ENCODE measurements at regions not wholly inside any gene's neighbourhood (a gene's known extent, or its start where the extent isn't known, plus 50 kb on each side); places are given as distances from the start of the nearest gene placed in this dataset.

GRCh38 chr7:156046031-156046560 is 233.8 kb upstream of the SHH start:
- no peak for DNase-seq (ENCODE audit: low read depth, low spot score)
- no peak overlapping the region for H3K4me3 ChIP-seq (ENCODE audit: low read depth, low read length)
- TF ChIP-seq, protein P1, sequence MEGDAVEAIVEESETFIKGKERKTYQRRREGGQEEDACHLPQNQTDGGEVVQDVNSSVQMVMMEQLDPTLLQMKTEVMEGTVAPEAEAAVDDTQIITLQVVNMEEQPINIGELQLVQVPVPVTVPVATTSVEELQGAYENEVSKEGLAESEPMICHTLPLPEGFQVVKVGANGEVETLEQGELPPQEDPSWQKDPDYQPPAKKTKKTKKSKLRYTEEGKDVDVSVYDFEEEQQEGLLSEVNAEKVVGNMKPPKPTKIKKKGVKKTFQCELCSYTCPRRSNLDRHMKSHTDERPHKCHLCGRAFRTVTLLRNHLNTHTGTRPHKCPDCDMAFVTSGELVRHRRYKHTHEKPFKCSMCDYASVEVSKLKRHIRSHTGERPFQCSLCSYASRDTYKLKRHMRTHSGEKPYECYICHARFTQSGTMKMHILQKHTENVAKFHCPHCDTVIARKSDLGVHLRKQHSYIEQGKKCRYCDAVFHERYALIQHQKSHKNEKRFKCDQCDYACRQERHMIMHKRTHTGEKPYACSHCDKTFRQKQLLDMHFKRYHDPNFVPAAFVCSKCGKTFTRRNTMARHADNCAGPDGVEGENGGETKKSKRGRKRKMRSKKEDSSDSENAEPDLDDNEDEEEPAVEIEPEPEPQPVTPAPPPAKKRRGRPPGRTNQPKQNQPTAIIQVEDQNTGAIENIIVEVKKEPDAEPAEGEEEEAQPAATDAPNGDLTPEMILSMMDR (IDR thresholded peaks at IDR 0.05; ENCODE audit: low read depth, low read length) = no peak
- in situ Hi-C loops (cut with HindIII; ENCODE audit: low sequenced_read_pairs) = no loop called here

- no peak for DNase-seq (ENCODE audit: low read depth, low spot score)
- no peak overlapping the region for H3K4me3 ChIP-seq (ENCODE audit: low read depth, low read length)
- TF ChIP-seq, protein P1 (IDR thresholded peaks at IDR 0.05; ENCODE audit: low read depth, low read length) = no peak
- in situ Hi-C loops (cut with HindIII; ENCODE audit: low sequenced_read_pairs) = no loop called here
Measured at GRCh38 chr7:156043416-156044178, 231.3 kb upstream of the SHH start.

GRCh38 chr7:156041398-156041797 is 229.1 kb upstream of the SHH start:
- DNase-seq (ENCODE audit: low read depth, low spot score) = no peak
- in situ Hi-C loops (cut with HindIII; ENCODE audit: low sequenced_read_pairs) = no loop called here
- no peak overlapping the region for H3K4me3 ChIP-seq (ENCODE audit: low read depth, low read length)
- TF ChIP-seq, protein P1 (IDR thresholded peaks at IDR 0.05; ENCODE audit: low read depth, low read length) = no peak

- in situ Hi-C loops (cut with HindIII; ENCODE audit: low sequenced_read_pairs) = no loop called here
- no peak for DNase-seq (ENCODE audit: low read depth, low spot score)
- TF ChIP-seq, protein P1 (IDR thresholded peaks at IDR 0.05; ENCODE audit: low read depth, low read length) = no peak
Measured at GRCh38 chr7:156039971-156040677, 227.9 kb upstream of the SHH start.

DNA sequence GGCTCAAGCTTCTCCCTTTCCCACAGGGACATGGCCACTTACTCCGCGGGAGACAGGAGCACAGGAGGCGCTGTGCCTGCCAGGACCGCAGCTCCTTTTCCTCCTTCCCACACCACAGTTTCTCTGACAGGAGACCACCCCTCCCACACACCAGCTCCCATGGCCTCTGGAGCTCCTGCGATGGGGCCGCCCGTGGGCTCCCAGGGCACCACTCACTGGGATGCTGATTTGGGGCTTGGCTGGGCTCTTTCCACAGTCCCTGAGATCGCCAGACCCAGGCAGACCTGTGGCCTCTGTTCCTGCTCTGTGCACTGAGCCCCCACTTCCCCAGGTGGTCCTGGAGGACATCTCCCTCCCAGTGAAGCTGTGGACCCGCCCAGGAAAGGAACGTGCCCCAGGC is 226.9 kb upstream of the SHH start:
- DNase-seq (ENCODE audit: low read depth, low spot score) = no peak
- in situ Hi-C loops (cut with HindIII; ENCODE audit: low sequenced_read_pairs) = no loop called here
- H3K4me3 ChIP-seq (ENCODE audit: low read depth, low read length) = no peak overlapping the region
- TF ChIP-seq, protein P1 (IDR thresholded peaks at IDR 0.05; ENCODE audit: low read depth, low read length) = no peak

More at GRCh38 chr7:156039971-156040677, 227.9 kb upstream of the SHH start:
- no peak overlapping the region for H3K4me3 ChIP-seq (ENCODE audit: low read depth, low read length)

- no peak overlapping the region for H3K4me3 ChIP-seq (ENCODE audit: low read depth, low read length)
- in situ Hi-C loops (cut with HindIII; ENCODE audit: low sequenced_read_pairs) = no loop called here
- TF ChIP-seq, protein P1 (IDR thresholded peaks at IDR 0.05; ENCODE audit: low read depth, low read length) = no peak
- DNase-seq (ENCODE audit: low read depth, low spot score) = no peak
Measured at GRCh38 chr7:156038345-156038744, 226.1 kb upstream of the SHH start.
